NCI-H1417 treated with DMSO at 0.1 percent for 48 hours (cell line): ENCODE measurements at regions not wholly inside any gene's neighbourhood (a gene's known extent, or its start where the extent isn't known, plus 50 kb on each side); places are given as distances from the start of the nearest gene placed in this dataset.

Source experiments
- DNase-seq: peaks from one replicate; lab custom pipeline; 2025; lab: John Stamatoyannopoulos, UW

DNA sequence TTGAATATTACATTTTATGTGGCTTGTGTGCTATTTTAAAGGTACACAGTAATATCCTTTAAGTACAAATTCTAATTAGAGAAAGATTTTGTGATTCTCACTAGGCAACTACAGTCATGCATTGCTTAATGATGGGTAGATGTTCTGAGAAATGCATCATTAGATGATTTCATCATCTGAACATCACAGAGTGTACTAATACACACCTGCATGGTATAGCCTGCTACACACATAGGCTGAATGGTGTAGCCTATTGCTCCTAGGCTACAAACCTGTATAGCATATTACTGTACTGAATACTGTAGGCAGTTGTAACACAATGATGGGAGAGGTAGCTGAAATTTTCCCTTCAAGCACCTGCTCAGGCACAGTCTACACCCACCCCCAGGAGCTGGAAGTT, 217.4 kb upstream of the EOMES start:
- DNase-seq, result no peak

DNA sequence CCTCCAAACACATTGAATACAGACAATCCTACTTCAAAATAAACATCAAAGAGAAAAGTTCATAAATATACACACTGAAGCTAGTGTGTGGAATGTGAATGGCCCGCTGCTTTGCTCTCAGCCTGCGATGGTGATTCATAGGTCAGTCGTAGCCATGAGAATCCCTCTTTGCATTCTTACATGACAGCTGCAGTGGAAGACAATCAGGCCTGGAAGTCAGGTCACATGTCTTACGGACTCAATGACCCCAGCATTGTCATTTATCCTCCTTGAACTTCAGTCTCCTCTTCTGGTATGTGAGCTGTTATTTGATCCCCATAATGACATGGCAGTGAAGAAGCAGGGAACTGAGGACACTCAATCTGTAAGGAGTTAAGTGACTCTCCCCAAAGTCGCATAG, 217.8 kb upstream of the EOMES start:
- no peak for DNase-seq

DNA sequence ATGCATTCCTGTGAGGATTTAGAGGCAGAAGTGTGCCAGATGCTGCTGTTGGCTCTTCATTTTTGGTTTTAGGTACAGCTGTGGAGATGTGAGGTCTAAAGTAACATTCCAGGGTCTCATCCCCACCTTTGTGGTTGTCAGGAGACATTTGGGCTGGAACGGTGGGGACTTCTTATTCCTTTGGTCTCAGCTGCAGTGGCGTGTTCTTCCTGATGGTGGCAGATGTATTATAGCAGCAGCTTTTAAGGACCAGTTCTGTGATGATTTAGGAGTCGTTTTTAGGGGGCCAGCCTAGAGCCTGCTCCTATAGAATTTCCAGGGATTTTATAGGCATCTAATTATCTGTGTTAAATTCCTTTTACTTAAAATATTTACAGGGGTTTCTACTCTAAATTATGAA, 221.0 kb upstream of the EOMES start:
- no peak for DNase-seq

DNA sequence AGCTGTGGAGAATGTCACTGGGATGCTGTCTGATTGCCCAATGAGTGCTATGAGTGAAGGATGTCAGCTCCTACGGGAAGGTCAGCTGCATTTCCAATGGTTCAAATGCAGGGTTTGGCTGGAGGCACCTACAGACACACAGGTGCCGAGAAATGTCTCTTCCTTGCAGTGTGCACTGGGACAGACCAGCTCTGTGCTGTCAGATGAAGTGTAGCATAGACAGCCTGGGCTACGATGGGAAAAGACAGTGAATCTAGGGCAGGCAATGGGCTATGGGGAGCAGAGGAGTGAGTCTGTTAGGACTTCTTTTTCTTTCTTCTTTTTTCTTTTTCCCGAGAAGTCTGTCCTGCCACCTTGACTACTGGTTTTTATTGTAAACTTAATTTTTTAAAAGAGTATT, 223.1 kb upstream of the EOMES start:
- no peak for DNase-seq

DNA sequence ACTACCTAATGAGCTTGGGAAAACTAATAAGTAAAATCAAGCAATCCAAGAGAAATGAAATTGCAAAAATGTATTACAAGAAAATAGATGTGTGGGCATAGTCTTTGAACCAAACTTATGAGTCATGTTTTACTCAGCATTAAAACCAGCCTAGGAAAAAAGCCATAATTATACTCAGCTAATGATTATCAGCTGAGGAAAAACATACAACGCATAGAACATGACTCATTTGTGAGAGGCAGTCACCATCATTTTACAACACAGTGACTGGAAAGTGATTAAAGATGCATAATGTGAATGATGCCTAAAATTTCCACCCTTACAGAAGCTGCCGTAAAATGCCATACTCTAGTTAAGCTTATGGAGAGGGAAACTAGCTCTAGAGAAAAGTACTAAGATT, 238.0 kb upstream of the EOMES start:
- no peak for DNase-seq

DNA sequence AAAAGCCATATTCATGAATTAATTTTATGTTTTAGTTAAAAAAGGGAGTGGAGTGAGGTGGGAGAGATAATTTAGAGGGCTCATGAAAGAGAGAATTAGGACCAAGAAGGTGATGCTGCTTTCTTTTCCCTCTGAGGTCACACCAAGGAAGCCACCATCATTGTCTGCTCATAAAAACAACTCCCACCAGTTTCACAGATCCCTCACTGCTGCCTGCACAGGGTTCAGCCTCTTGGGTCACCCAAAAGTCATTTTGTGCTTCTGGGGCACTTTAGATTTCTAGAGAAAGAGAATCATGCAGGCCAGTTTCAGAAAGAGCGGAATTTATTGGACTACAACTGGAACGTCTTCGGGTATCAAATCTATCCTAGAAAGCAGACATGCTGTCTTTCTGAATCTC, 241.4 kb upstream of the EOMES start:
- no peak for DNase-seq

DNA sequence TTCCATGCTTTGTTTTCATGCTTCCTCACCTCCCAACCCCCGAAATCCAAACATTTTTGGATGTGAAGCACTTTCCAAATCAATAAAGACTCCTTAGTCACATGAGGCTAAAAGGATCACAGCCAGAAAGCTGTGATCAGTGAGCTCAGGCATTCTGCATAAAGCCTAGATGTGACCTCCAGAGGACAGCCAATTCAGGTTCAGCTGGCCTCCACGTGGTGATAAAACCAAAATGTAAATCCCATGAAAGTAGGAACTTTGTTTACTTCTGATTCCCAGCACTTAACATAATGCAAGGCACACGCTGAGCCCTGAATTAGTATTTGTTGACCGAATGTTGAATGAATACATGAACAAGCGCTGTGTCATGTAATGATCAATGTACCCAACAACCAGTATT, 249.5 kb upstream of the EOMES start:
- DNase-seq, result no peak

DNA sequence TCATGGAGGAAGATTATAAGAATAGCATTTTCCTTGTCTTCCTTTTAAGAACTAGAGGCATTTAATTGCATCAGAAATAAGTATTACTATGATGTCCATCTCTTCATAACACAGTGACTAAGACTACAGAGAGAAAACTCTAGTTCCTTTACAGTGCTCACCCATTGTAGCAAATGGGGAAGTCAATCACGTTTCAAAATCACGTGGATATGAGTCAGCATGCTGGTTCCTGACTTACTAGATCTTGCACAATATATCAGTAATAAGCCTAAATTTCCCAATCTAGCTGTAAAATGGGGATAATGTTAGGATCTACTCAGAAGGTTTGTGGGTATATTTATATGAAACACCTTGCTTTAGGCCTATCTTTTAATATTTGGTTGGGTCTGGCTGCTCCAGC, 254.8 kb upstream of the EOMES start:
- no peak for DNase-seq

DNA sequence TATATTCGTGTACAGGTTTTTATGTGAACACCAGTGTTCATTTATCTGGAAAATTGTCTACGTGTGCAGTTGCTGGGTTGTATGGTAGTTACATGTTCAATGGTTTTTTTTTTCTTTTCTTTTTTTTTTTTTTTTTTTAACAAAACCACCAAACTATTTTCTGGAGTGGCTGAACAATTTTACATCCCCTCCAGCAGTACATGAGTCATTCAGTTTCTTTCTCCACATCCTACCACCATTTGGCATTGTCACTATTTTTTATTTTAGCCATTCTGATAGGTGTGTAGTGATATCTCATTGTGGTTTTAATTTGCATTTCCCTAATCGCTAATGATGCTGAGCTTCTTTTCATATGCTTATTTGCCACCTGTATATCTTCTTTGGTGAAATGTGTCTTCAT, 256.3 kb upstream of the EOMES start:
- no peak for DNase-seq

DNA sequence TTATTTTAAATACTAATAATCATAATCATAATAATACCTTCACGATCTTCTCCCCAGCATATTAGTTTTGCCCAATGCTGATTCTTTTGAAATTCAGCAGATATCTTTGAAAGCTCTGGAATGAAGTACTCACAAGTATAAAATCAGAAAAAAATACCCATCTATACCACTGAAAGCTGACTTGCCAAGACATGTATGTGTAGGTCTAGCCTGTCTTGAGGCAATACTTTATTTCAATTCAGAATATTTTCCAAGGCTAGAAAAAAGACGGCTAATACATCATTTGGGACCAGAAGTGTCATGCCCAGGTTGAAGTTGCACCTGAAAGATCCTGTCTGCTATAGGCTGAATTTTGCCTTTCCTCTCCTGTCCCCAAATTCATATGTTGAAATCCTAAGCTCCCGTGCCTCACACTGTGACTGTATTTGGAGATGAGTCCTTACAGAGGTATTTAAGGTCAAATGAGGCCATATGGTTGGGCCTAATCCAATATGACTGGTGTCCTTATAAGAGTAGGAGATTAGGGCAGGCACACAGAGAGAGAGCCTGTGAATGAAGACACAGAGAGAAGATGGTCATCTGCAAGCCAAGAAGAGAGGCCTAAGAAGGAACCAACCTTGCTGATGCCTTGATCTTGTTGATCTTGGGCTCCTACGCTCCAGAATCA, 255.9 kb upstream of the CMC1 start:
- no peak for DNase-seq

DNA sequence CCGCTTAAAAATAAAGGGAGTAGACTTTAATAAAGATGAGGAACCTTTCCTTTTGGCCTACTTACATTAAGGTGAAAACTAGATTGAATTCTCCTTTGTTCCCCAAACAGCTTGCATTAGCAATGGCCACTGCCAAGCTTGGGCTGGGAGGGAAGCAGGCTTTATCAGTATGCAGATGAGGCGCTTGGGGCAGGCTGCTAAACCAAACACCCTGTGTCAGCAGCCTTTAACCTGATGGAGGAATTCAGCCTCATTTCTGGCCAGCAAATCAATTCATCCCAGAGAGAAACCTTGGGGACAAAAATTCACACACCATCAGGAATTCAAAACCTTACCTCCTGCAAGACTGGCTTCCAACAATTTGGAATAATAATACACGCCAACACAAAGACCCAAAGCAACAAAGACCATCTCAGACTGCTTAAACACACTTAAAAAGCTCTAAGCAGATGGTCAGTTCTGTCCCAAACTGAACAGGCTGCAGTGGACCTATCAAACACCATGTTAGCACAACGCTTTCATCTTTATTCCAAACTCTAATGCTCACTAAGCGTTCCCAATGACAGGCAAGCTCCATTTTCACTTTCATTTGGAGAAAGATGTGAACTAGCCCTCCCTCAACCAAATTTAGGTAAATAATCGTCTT, 255.1 kb upstream of the CMC1 start:
- no peak for DNase-seq

DNA sequence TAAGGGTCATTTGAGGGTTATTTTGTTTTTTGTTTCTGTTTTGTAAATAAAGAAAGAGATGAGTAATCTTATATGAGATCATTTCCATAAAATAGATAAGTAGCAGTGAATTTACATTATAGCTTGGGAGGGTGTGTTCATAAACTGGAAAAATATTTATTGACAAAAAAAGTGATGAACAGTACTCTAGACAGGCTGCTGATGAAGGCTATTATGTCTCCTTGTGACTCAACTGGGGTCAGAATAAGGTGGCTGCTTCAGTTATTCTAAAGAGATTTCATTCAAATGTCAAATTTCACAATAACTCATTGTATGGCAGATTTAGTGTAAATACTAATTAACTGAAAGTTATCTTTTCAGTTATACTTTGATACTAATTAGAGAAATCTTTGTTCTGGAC, 251.1 kb upstream of the CMC1 start:
- no peak for DNase-seq

DNA sequence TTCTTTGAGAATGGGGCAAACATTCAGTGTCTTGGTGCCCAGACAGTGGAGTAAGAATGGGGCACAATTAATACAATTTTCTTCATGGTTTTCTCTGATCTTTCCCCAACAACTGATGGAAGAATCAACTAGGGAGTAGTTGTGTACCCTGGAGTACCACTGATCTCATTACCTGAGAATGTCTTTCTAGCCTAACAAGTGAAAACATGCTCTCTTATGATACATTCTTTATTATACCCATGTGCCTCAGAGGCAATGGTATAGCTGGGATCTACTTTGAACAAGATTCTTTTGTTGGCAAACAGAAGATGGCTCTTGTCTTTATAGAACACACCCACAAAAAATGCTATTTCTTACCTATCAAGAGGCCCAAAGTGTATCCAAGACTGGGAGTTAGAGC, 250.6 kb upstream of the CMC1 start:
- DNase-seq, result no peak

DNA sequence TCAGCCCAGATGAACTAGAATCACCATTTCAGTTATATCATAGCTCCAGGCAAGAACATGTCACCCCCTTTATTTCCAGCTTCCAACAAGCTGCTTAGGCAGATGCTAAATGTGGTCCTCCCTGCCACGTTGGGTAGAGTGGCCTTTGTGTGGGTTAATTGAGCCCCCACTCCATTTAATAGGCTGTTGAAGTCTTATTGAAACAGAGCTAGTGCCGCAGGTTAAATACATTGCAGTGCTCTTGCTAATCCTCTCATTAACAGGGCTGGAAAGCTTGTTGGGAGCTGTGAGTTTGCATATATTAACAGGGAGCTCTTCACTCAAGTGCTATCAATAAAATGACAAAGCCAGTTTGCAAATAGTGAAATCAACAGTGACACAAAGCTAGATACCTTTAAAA, 248.4 kb upstream of the CMC1 start:
- peak; percentile 78 for DNase-seq

DNA sequence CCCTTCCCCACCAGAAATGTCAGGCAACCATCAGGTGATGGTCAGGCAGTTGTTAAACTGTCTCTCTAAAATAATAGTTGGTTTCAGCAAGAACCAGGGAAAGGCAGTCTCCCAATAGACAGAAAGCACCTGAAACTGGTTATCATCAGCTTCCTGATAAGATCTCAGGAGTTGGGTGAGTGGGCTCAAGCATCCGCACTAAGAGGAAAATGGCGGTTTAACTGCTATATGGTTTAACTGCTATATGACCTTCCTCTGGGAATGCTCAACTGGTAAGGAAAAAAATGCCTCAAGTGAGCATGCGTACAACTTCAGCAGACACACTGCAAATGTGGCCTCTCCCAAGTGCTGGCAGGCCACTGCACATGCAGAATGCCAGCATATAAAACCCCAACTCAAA, 240.8 kb upstream of the CMC1 start:
- DNase-seq, result no peak

DNA sequence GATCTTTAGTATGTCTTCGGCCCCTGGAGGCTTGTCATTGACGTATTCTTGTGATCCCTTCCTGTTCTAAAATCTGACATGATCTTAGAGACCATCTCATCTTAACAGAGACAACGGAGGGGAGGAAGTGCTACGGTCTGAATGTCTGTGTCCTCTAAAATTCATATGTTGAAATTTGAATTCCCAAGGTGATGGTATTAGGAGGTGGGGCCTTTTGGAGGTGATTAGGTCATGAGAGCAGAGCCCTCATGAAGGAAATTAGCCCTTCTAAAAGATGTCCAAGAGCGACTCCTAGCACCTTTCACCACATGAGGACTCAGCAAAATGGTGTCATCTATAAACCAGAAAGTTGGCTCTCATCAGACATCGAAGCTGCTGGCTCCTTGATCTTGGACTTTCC, 233.2 kb upstream of the CMC1 start:
- no peak for DNase-seq

DNA sequence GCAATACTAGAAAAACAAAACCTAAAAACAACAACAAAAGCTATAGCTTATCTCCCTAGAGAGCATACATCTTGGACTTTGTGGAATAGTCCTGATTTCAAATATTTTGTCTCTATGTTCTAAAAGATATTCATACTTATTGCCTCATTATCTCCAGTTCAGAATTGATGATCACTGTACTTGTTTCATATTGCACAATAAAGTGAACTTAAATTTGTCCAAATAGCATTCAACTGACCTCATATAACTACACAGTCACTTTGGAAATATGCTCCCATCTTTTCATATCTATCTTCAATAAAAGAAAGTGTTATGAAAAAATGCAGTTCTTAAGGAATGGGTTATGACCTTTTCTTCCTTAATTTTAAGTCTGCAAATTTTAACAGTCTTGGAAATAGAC, 228.6 kb upstream of the CMC1 start:
- no peak for DNase-seq

DNA sequence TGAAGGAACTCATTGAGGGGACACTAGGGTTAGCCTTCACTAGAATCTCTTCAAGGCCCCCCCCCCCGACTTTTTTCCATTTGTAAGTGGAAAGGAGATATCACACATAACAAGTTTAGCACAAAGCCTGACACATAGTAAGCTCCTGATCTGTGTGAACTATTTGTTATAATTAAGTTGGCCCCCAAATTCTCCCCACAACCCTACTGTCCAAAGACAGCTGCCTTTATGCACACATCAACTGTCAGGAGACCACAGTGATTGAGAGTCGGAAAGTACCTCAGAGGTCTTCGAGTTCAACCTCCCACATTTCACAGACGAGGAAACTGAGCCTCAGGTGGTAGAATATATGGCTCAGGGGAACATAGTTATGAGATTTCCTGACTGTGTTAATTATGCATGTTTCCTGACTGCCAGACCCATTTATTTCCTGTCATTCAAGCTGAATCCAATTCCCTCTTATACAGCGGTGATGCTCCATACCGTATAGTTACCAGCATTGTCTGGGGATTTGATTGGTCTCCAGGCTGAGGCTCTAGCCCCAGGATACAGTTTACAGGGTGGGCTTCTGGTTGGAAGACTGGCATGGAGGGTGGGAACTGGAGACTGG, 227.4 kb upstream of the CMC1 start:
- DNase-seq, result no peak

DNA sequence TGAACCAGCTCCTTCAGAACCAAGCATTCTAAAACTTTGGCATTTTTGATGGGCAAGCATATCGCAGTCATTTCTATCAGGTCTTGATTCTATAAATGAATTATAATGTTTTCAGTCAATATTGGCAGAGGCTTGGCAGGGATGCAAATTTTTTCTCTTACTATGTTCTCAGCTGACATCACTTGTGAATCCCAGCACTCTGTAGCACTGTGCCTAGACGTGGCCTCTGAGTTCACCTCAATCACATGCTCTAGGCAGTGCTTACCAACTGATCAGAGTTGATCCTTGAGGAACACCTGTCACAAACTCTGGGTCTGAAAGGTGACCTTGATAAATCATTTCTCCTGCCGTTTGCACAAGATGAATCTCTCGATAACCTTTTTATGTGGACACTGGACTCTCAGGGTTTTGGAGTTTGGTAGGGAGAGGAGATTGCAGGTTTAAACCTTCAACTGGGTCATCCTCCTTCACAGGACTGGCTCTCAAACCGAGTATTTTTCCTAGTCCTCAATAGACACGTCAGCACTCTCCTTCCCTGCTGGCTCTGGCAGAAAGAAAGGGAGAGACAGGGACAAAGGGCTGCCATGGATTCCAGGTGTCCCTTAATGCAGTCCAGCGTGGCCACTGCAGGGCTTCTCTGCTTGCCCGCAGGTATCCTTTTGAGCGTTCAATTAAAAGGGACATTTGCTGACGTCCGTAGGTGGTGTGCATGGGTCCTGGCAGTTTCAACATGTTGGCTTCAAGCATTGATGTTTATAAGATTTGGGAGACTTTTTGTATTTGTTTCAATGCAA, 222.3 kb upstream of the CMC1 start:
- no peak for DNase-seq

DNA sequence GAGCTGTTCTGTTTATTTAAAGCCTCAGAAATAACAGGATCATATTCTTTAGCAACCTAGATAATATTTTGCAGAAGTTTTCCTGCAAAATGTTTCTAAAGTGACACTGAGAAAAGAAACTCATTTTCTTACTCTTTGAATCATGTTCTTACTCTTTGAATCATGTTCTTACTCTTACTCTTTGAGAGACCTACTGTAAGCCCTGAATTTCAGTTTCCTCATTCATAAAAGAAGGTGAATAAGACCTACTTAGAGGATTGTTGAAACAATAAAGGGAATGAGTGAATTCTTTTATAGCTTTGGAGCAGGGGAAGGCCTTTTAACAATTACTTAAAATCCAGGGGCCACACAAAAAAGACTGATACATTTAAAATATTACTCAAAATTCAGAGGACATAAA, 221.7 kb upstream of the CMC1 start:
- no peak for DNase-seq

DNA sequence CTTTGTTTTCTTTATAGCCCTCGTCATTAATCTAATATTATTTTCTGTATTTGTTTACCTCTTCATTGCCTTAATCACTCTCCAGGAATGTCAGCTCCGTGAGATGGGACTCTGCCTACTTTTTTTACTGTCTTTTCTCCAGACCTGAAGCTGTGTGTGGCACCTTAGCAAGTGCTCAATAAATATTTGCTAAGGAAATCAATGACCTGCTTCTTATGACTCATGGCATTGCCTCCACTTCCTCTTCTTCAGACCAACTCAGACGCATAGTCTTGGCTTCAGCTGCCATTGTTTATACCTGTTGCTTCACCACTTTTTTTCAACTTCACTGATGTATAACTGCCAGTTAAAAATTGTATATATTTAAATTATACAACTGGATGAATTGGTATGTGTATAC, 218.5 kb upstream of the CMC1 start:
- DNase-seq, result no peak

DNA sequence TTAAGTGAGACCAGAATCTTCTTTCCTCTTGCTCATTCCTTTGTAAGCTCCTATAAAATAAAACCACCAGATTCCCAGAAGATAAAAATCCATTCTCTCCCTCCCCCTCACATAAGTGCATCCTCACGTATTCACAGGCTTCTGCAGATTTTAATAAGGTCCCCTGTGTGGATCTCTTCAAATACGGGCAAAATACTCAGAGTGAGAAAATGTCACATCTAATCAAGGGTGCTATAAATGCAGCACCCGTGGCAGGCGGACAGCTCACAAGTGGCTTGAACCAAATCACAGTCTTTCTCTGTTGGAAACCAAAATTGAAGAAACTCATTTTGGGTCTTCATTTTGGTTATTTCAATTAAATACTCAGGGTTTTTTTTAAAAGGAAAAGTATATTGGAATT, 212.9 kb upstream of the CMC1 start:
- no peak for DNase-seq
